Muscle of leg (tissue), 3 donors: ENCODE measurements at regions not wholly inside any gene's neighbourhood (a gene's known extent, or its start where the extent isn't known, plus 50 kb on each side); places are given as distances from the start of the nearest gene placed in this dataset.

Experiments used
- DNase-seq: peaks from one replicate; pipeline ENCODE4 v3.0.0; 2013
- H3K27ac ChIP-seq: one replicate; pipeline ENCODE4 v1.5.1; 2013; ENCODE audit warnings: mild to moderate bottlenecking, low read length, control low read depth
- H3K27me3 ChIP-seq: one replicate; pipeline ENCODE4 v1.6.1; 2013; ENCODE audit warnings: low read length; ENCODE audit not compliant: control insufficient read depth, insufficient read depth
- H3K36me3 ChIP-seq: one replicate; pipeline ENCODE4 v1.6.1; 2013; ENCODE audit warnings: low read length; ENCODE audit not compliant: control insufficient read depth, insufficient read depth
- H3K4me1 ChIP-seq: one replicate; pipeline ENCODE4 v1.6.1; 2013; ENCODE audit warnings: low read length; ENCODE audit not compliant: control insufficient read depth, insufficient read depth
- H3K4me3 ChIP-seq: one replicate; pipeline ENCODE4 v1.5.1; 2013; ENCODE audit warnings: low read length, control low read depth
- H3K9me3 ChIP-seq: replicated peaks from 2 replicates; pipeline ENCODE4 v1.6.1; 2013; ENCODE audit warnings: low read depth, low read length; ENCODE audit not compliant: control insufficient read depth
- WGBS: methylation state at CpG from one replicate; pipeline ENCODE4 v1.1.5; 2013; ENCODE audit warnings: missing lambda C conversion rate; ENCODE audit not compliant: insufficient coverage; 5-methylcytosine and 5-hydroxymethylcytosine counted together

DNA sequence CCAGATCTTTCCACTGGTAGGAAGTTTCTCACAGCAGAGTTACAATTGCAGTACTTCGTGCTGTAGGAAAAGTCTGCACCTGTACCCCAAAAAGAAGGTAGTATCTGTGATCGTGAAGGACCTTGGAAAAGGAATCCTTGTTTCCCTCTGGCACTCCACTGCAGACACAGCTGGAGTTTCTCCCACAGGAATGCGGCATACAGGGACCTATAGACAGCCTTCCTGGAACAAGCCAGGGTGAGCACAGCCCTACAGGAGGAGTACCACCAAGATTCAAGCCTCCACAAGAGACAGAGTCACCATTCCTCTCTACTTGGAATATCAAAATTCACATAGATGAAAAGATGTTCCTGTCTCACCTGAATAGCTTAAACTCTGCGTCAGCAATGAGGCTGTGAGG, 372.4 kb downstream of the CMPK2 start:
- Histone ChIP-seq H3K36me3 (no peaks in the 10 kb centered on the region), H3K9me3 (no peaks in the 10 kb centered on the region), H3K4me1 (peaks cover 8% of the 10 kb centered on the region), H3K27ac (no peak overlapping the region), H3K27me3 (no peaks in the 10 kb centered on the region), H3K4me3 (no peak overlapping the region)
- no peak for DNase-seq
- WGBS = 100% methylated on average over 2 of the region's 4 CpGs

DNA sequence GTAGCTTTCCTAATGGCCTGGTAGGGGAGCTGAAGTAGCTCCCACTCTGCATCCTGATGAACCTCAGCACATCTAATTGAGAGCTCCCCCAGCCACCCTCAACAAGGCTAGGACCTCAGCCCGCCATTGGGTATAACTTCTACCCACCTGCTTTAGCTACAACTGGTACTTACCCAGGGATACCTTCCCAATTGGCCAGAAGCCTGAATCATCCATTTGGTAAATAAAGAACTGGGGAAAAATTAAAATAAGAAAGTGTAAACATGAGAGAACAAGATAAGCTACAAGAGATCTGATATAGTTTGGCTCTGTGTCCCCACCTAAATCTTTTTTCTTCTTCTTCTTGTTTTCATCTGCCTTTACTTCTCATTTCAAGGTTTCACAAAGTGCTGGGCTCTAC, 372.0 kb downstream of the CMPK2 start:
- Histone ChIP-seq H3K4me3 (no peak overlapping the region), H3K9me3 (no peaks in the 10 kb centered on the region), H3K27me3 (no peaks in the 10 kb centered on the region), H3K27ac (no peak overlapping the region), H3K4me1 (peaks cover 8% of the 10 kb centered on the region), H3K36me3 (no peaks in the 10 kb centered on the region)
- no CpG with 5 or more reads among the region's 1 CpG for WGBS
- no peak for DNase-seq

DNA sequence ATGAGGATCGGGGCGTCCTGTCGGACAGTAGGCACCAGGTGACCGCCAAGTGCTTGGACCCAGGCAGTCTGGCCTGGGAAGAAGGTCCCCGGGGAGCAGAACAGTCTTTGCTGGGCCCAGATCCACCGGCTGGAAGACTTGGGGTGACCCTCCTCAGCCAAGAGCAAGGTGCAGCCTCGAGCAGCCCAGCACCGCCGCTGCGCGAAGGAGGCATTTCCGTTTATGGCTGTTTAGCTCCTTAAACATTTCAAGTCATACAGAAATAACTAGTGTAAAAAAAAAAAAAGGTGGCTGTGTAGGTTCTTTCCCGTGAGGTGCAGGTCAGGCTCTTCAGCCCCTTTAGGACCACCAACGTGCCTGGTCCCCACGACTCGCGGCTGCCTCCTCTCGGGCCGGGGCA, 370.2 kb downstream of the CMPK2 start:
- WGBS = 96% methylated on average over 12 of the region's 19 CpGs
- no peak for DNase-seq
- Histone ChIP-seq H3K4me3 (no peak overlapping the region), H3K4me1 (peaks cover 10% of the 10 kb centered on the region), H3K27me3 (no peaks in the 10 kb centered on the region), H3K36me3 (no peaks in the 10 kb centered on the region), H3K27ac (no peak overlapping the region), H3K9me3 (no peaks in the 10 kb centered on the region)

DNA sequence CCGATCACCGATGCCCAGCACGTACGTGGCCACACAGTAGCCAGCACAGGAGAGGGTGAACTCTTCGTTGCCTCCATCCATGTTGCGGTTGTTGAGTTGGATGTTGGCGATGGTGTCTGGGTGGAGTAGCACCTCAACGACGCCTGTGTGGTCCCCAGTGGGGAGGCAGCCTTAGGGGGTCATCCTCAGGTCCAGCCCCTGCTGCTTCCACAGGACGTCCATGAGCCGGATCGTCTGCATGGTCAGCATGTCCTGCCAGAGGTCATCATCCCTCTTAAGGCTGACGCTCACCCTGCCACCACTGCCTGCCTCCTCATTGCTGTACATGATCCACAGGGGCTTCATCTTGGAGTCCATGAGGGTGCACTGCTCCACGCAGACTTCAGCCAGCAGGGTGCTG, 369.3 kb downstream of the CMPK2 start:
- no peak overlapping the region for H3K27ac ChIP-seq
- no peak overlapping the region for H3K4me3 ChIP-seq
- no peaks in the 10 kb centered on the region for H3K36me3 ChIP-seq
- WGBS = 92% methylated on average over 11 of the region's 14 CpGs
- DNase-seq = no peak
- peaks cover 10% of the 10 kb centered on the region for H3K4me1 ChIP-seq
- H3K9me3 ChIP-seq = no peaks in the 10 kb centered on the region
- H3K27me3 ChIP-seq = no peaks in the 10 kb centered on the region

DNA sequence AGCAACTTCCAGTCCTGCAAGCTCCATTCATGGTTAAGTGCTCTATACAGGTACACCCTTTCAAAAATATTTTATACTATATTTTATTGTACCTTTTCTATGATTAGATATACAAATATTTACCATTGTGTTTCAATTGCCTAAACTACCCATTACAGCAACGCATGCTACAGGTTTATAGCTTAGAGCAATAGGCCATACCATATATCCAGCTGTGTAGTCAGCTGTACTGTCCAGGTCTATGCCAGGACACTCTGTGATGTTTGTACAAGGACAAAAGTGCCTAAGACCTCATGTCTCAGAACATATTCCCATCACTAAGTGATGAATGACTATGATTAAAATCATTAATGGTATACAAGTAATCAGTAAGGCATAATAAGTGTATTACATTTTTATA, 368.7 kb downstream of the CMPK2 start:
- Histone ChIP-seq H3K4me3 (no peak overlapping the region), H3K27me3 (no peaks in the 10 kb centered on the region), H3K4me1 (peaks cover 10% of the 10 kb centered on the region), H3K9me3 (no peaks in the 10 kb centered on the region), H3K36me3 (no peaks in the 10 kb centered on the region), H3K27ac (no peak overlapping the region)
- no CpG with 5 or more reads among the region's 1 CpG for WGBS
- no peak for DNase-seq

DNA sequence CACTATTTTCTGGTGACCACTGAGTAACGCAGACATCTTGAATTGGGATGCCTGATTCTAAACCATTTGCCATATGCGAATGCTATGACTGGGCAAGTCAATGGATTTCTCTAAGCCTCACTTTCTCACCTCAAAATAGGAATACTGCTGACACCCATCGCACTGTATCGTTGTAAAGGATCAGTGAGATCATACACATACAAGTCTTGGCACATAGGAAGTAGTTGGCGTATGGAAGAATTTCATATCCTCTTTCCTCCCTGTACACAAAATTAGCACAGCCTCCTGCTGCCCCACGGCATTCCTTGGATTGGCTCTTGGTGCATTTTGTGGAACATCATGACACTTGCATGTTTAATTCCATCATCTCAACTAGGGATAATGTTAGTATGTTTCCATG, 366.9 kb downstream of the CMPK2 start:
- DNase-seq = no peak
- WGBS = 96% methylated on average over 3 of the region's 6 CpGs
- Histone ChIP-seq H3K36me3 (no peaks in the 10 kb centered on the region), H3K27me3 (no peaks in the 10 kb centered on the region), H3K4me1 (peaks cover 2% of the 10 kb centered on the region), H3K9me3 (no peaks in the 10 kb centered on the region), H3K27ac (no peak overlapping the region), H3K4me3 (no peak overlapping the region)

DNA sequence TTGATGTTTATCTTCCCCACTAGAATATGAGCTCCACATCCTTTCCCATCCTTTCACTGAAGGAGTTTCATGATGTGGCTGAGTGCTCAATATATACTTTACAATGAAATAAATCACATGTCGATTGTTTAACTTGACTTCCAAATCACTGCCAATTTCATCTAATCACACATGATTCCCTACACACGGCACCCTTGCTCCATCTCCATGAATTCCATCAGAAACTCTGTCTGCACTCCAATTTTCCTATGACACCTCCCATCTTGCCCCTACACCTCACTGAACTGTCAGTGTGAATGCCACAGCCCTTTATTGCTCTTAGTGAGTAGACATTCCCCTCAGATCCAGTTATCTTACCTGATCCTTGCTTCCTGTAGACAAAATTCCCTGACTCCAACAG, 366.0 kb downstream of the CMPK2 start:
- H3K9me3 ChIP-seq = no peaks in the 10 kb centered on the region
- no peak for DNase-seq
- 65% methylated on average over 2 of the region's 2 CpGs for WGBS
- peaks cover 2% of the 10 kb centered on the region for H3K4me1 ChIP-seq
- H3K36me3 ChIP-seq = no peaks in the 10 kb centered on the region
- no peak overlapping the region for H3K4me3 ChIP-seq
- H3K27ac ChIP-seq = no peak overlapping the region
- H3K27me3 ChIP-seq = no peaks in the 10 kb centered on the region

DNA sequence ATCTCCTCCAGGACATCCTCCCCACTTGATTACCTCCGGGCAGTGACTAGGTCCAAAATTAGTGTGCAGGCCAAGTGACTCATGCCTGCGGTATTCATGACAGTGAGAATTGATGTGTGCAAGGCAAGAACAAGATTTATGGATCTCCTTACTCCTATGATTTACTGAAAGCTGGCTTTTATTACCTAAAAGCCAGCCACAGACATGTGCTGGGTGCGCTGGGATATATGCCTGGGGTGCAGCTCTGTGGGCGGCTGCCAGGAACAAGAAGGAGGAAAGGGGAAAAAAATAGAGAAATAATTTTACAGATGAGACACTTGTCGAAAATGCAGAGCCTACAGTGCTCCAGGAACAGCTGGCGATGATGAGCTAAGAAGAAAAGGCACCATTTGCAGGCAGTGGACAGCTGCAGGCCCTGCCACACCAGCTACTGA, 359.3 kb downstream of the CMPK2 start:
- H3K36me3 ChIP-seq = no peaks in the 10 kb centered on the region
- H3K27me3 ChIP-seq = no peaks in the 10 kb centered on the region
- peaks cover 18% of the 10 kb centered on the region for H3K4me1 ChIP-seq
- DNase-seq = peak; percentile 67
- WGBS = 34% methylated on average over 4 of the region's 6 CpGs
- no peaks in the 10 kb centered on the region for H3K9me3 ChIP-seq
- H3K27ac ChIP-seq = peak overlapping the region; percentile 62
- H3K4me3 ChIP-seq = no peak overlapping the region

DNA sequence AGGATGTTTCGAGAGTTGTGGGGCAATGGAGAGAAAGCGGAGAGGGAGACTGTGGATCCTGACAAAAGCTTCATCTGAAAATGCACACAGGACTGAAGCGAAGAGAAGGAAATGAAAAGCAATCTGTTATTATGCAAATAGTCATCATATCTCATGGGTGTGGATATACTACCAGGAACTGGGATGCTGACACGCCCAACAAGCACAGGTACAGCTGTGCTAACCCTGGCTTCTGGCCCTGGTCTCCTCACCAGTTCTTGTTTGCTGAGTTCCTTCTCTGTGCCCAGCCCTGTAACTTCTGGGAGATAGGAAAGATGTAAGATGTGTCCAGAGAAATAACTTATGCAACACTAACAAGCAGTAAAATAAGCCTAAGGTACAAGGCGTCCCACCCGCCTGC, 358.8 kb downstream of the CMPK2 start:
- H3K27me3 ChIP-seq = no peaks in the 10 kb centered on the region
- H3K9me3 ChIP-seq = no peaks in the 10 kb centered on the region
- H3K4me1 ChIP-seq = peaks cover 18% of the 10 kb centered on the region
- H3K27ac ChIP-seq = peak overlapping the region; percentile 23
- no peak overlapping the region for H3K4me3 ChIP-seq
- 55% methylated on average over 4 of the region's 6 CpGs for WGBS
- peak; percentile 4 for DNase-seq
- no peaks in the 10 kb centered on the region for H3K36me3 ChIP-seq

DNA sequence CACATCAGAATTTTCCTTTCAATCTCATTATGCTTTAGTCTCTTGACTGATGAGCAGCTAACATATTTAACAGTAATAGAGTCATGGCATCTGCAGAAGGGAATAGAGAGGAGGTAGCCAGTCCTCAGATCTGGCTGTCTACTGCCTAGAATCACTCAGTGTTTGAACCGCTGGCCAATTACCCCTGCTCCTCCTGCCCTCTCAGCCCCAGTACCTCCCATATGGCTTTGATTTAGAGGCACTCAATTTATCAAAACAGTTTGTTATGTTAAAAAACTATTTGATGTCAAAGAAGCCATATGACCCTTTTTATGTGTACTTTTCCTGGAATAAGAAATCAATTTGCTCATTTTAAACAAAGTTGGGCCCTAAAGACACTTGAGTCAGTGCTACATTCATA, 355.2 kb downstream of the CMPK2 start:
- no peaks in the 10 kb centered on the region for H3K36me3 ChIP-seq
- H3K9me3 ChIP-seq = no peaks in the 10 kb centered on the region
- no peak overlapping the region for H3K27ac ChIP-seq
- H3K27me3 ChIP-seq = no peaks in the 10 kb centered on the region
- WGBS = no CpG with 5 or more reads among the region's 1 CpG
- H3K4me3 ChIP-seq = no peak overlapping the region
- DNase-seq = no peak
- peaks cover 15% of the 10 kb centered on the region for H3K4me1 ChIP-seq

DNA sequence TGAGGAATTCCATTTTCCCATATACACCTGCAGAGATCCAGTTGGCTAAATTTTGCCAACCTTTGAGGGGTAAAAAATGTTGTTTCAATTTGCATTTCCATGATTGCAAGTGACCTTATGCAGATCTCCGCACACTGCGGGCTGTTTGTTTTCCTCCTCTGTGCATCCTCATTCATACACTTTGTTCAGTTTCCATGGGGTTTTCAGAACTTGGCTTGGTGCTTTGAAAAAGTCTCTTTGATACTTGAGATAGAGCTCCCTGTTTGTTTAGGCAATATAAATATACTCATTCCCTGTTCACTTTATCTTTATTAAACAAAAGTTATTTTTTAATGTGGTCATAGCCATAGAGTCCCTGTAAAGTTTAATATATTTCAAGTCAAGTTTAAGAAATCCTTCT, 353.1 kb downstream of the CMPK2 start:
- no peaks in the 10 kb centered on the region for H3K36me3 ChIP-seq
- no peak overlapping the region for H3K4me3 ChIP-seq
- no peak overlapping the region for H3K27ac ChIP-seq
- no peaks in the 10 kb centered on the region for H3K4me1 ChIP-seq
- DNase-seq = no peak
- H3K9me3 ChIP-seq = no peaks in the 10 kb centered on the region
- no CpG with 5 or more reads among the region's 2 CpGs for WGBS
- no peaks in the 10 kb centered on the region for H3K27me3 ChIP-seq
